ENCODE measurements at regions not wholly inside any gene's neighbourhood (a gene's known extent, or its start where the extent isn't known, plus 50 kb on each side); places are given as distances from the start of the nearest gene placed in this dataset.

DNA sequence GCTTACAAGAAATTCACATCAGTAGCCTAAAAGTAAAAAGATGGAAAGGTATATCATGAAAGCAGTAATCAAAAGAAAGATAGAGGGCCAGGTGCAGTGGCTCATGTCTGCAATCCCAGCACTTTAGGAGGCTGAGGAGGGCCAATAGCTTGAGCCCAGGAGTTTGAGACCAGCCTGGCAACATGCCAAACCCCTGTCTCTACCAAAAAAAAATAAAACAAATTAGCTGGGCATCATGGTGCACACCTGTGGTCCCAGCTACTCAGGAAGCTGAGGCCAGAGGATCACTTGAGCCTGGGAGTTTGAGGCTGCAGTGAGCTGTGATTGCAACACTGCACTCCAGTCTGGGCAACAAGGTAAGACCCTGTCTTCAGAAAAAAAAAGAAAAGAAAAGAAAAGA is 55.5 kb downstream of the GSPT2 start:
- ChIA-PET CTCF (no interaction called here), POLR2A (no interaction called here)
- DNase-seq (ENCODE audit: extremely low spot score) = no peak
- TF ChIP-seq CTCF (IDR thresholded peaks at IDR 0.05; ENCODE audit: control extremely low read depth, extremely low read depth, low read depth, missing control alignments) = no peak

GRCh38 chrX:51802917-51803688 is 59.9 kb downstream of the GSPT2 start:
- DNase-seq (ENCODE audit: extremely low spot score) = peak; percentile 31
- CTCF ChIA-PET = interaction anchor here (0.7 to 1.0 kb wide), 2 partner anchors 13 to 16 kb away, joined by 3 read pairs; no protein-coding TSS in a partner anchor
- TF ChIP-seq CTCF (IDR thresholded peaks at IDR 0.05; ENCODE audit: control extremely low read depth, extremely low read depth, low read depth, missing control alignments) = peak; percentile 34
- POLR2A ChIA-PET = no interaction called here

DNA sequence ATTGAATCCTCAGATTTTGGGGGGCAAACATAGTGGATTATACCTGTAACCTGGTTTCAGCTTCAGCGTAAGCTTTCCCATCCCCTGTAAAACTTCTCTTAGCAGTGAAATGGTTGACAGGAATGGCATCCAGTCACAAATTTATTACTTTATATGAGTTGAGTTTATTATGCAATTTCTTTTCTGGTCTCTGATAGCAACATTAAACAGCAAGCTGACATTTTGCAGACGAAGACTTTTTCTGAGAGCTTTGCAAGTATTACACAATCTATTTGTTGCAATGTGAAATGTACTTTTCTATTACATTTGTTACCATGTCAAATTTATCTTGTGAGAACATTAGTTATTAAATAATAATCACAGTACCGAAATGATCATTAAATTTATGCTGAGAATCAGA is 60.6 kb downstream of the GSPT2 start:
- CTCF ChIA-PET = interaction anchor here (1.4 kb wide), 1 partner anchor 316 kb away, joined by 3 read pairs; no protein-coding TSS in a partner anchor
- DNase-seq (ENCODE audit: extremely low spot score) = no peak
- POLR2A ChIA-PET = no interaction called here
- TF ChIP-seq CTCF (IDR thresholded peaks at IDR 0.05; ENCODE audit: control extremely low read depth, extremely low read depth, low read depth, missing control alignments) = no peak

- no peak for DNase-seq (ENCODE audit: extremely low spot score)
- TF ChIP-seq CTCF (IDR thresholded peaks at IDR 0.05; ENCODE audit: control extremely low read depth, extremely low read depth, low read depth, missing control alignments) = no peak
- ChIA-PET CTCF (interaction anchor here (1.4 kb wide), 1 partner anchor 317 kb away, joined by 3 read pairs; no protein-coding TSS in a partner anchor), POLR2A (no interaction called here)
These were observed 61.5 kb downstream of the GSPT2 start for GRCh38 chrX:51804741-51805140.

GRCh38 chrX:51813886-51814460 is 70.7 kb downstream of the GSPT2 start:
- CTCF ChIA-PET = no interaction called here
- DNase-seq (ENCODE audit: extremely low spot score) = no peak
- POLR2A ChIA-PET = no interaction called here
- TF ChIP-seq CTCF (IDR thresholded peaks at IDR 0.05; ENCODE audit: control extremely low read depth, extremely low read depth, low read depth, missing control alignments) = no peak

DNA sequence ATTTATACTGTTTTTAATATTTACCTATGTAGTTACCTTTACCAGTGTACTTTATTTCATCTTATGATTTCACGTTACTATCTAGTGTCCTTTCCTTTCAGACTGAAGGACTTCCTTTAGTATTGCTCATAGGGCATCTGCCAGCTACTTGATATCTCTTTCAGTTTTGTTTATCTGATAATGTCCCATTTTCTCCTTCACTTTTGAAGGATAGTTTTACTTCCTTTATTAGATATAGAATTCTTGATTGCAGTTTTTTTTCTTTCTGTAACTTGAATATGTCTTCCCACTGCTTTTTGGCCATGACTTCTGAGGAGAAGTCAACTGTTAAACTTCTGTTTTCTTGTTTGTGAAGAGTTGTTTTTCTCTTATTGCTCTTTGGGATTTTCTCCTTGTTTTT is 69.4 kb upstream of the MAGED1 start:
- TF ChIP-seq CTCF (IDR thresholded peaks at IDR 0.05; ENCODE audit: control extremely low read depth, extremely low read depth, low read depth, missing control alignments) = no peak

More for the DNA sequence above, 69.4 kb upstream of the MAGED1 start:
- CTCF ChIA-PET = no interaction called here
- no peak for DNase-seq (ENCODE audit: extremely low spot score)
- POLR2A ChIA-PET = no interaction called here
